HEK293 (cell line): ENCODE measurements at regions not wholly inside any gene's neighbourhood (a gene's known extent, or its start where the extent isn't known, plus 50 kb on each side); places are given as distances from the start of the nearest gene placed in this dataset.
A peak's percentile ranks its signal among the peaks of the same experiment; 100 is the strongest.

Experiments
- CTCF ChIA-PET: fragments of 350-600 bp; formaldehyde crosslinking; extraction: SDS; loops from one replicate; lab custom pipeline; 2021; ENCODE audit warnings: antibody characterized with exemption; lab: Yijun Ruan, JAX
- POLR2A ChIA-PET: fragments of 300-600 bp; formaldehyde crosslinking; extraction: SDS; loops from one replicate; lab custom pipeline; 2020; ENCODE audit warnings: antibody characterized with exemption, inconsistent platforms; lab: Yijun Ruan, JAX
- H3K27ac ChIP-seq: fragments of 200-500 bp; sonication (Bioruptor generic); 2 replicates; pipeline ENCODE4 v1.5.1; 2014; ENCODE audit warnings: low read depth, low read length, control low read depth, inconsistent platforms; ENCODE audit errors: extremely low read depth
- H3K36me3 ChIP-seq, 2 experiments: fragments of 200-500 bp in 1 of 2; sonication (Bioruptor generic) in 1 of 2; 1 replicate in 1 of 2; 2 replicates in 1 of 2; pipeline ENCODE4 v1.5.1; 2014 to 2017; ENCODE audit warnings: inconsistent platforms in 2 of 2, low read length in 2 of 2; ENCODE audit not compliant: control insufficient read depth in 2 of 2, insufficient read depth in 1 of 2
- H3K4me1 ChIP-seq: fragments of 200-500 bp; sonication (Bioruptor generic); 2 replicates; pipeline ENCODE4 v1.5.1; 2014; ENCODE audit warnings: mild to moderate bottlenecking, low read length, inconsistent platforms; ENCODE audit not compliant: control insufficient read depth, insufficient read depth
- H3K4me3 ChIP-seq: 2 replicates; pipeline ENCODE4 v1.5.1; 2011; ENCODE audit warnings: low read depth, mild to moderate bottlenecking, control low read depth, low read length, moderate library complexity
- H3K9me3 ChIP-seq: fragments of 200-500 bp; sonication (Bioruptor generic); 2 replicates; pipeline ENCODE4 v1.5.1; 2014; ENCODE audit warnings: low read depth, low read length, inconsistent platforms; ENCODE audit not compliant: control insufficient read depth, insufficient read depth
- HOXC10 ChIP-seq: sonication (generic); formaldehyde crosslinking; IDR thresholded peaks from 2 replicates; pipeline ENCODE4 v1.8.1; 2023; ENCODE audit warnings: mild to moderate bottlenecking, missing genetic modification reagents
- KLF8 ChIP-seq: fragments of 450-650 bp; formaldehyde crosslinking; IDR thresholded peaks from 2 replicates; pipeline ENCODE4 v1.5.1; 2016; ENCODE audit warnings: missing biosample characterization, missing genetic modification characterization
- PRDM6 ChIP-seq: fragments of 450-650 bp; formaldehyde crosslinking; IDR thresholded peaks from 2 replicates; pipeline ENCODE4 v1.5.1; 2017; ENCODE audit warnings: missing biosample characterization, missing genetic modification characterization
- SCRT1 ChIP-seq: fragments of 450-650 bp; formaldehyde crosslinking; IDR thresholded peaks from 2 replicates; pipeline ENCODE4 v1.5.1; 2016; ENCODE audit warnings: missing biosample characterization, missing genetic modification characterization, borderline replicate concordance
- SP3 ChIP-seq: fragments of 450-650 bp; formaldehyde crosslinking; IDR thresholded peaks from 2 replicates; pipeline ENCODE4 v1.5.1; 2016; ENCODE audit warnings: missing biosample characterization, missing genetic modification characterization
- ZBTB17 ChIP-seq: fragments of 450-650 bp; formaldehyde crosslinking; IDR thresholded peaks from 2 replicates; pipeline ENCODE4 v1.5.1; 2016; ENCODE audit warnings: missing biosample characterization, missing genetic modification characterization
- ZBTB20 ChIP-seq: fragments of 450-650 bp; formaldehyde crosslinking; IDR thresholded peaks from 2 replicates; pipeline ENCODE4 v1.5.1; 2016; ENCODE audit warnings: missing biosample characterization, missing genetic modification characterization
- ZFP3 ChIP-seq: fragments of 450-650 bp; formaldehyde crosslinking; IDR thresholded peaks from 2 replicates; pipeline ENCODE4 v1.5.1; 2016; ENCODE audit warnings: low read depth, missing biosample characterization, missing genetic modification characterization
- ZFP37 ChIP-seq: fragments of 450-650 bp; formaldehyde crosslinking; IDR thresholded peaks from 2 replicates; pipeline ENCODE4 v1.5.1; 2016; ENCODE audit warnings: missing biosample characterization, missing genetic modification characterization
- ZNF121 ChIP-seq: fragments of 450-650 bp; formaldehyde crosslinking; IDR thresholded peaks from 2 replicates; pipeline ENCODE4 v1.5.1; 2016; ENCODE audit warnings: missing biosample characterization, missing genetic modification characterization
- ZNF23 ChIP-seq: fragments of 450-650 bp; formaldehyde crosslinking; IDR thresholded peaks from 2 replicates; pipeline ENCODE4 v1.5.1; 2016; ENCODE audit warnings: missing biosample characterization, missing genetic modification characterization, borderline replicate concordance
- ZNF266 ChIP-seq: fragments of 450-650 bp; formaldehyde crosslinking; IDR thresholded peaks from 2 replicates; pipeline ENCODE4 v1.5.1; 2016; ENCODE audit warnings: missing biosample characterization, missing genetic modification characterization, low read depth
- ZNF398 ChIP-seq: fragments of 450-650 bp; formaldehyde crosslinking; IDR thresholded peaks from 2 replicates; pipeline ENCODE4 v1.5.1; 2017; ENCODE audit warnings: missing biosample characterization, missing genetic modification characterization
- ZNF529 ChIP-seq: fragments of 450-650 bp; formaldehyde crosslinking; IDR thresholded peaks from 2 replicates; pipeline ENCODE4 v1.5.1; 2017; ENCODE audit warnings: missing genetic modification characterization, missing biosample characterization; ENCODE audit not compliant: insufficient replicate concordance
- ZNF555 ChIP-seq: fragments of 450-650 bp; formaldehyde crosslinking; conservative IDR thresholded peaks from 2 replicates; pipeline ENCODE4 v1.5.1; 2017; ENCODE audit warnings: missing biosample characterization, mild to moderate bottlenecking, missing genetic modification characterization, inconsistent platforms
- ZNF610 ChIP-seq: fragments of 450-650 bp; formaldehyde crosslinking; IDR thresholded peaks from 2 replicates; pipeline ENCODE4 v1.5.1; 2016; ENCODE audit warnings: missing biosample characterization, missing genetic modification characterization, borderline replicate concordance
- ZNF658 ChIP-seq: fragments of 450-650 bp; formaldehyde crosslinking; IDR thresholded peaks from 2 replicates; pipeline ENCODE4; 2016; ENCODE audit warnings: missing biosample characterization, missing genetic modification characterization
- ZNF660 ChIP-seq: fragments of 450-650 bp; IDR thresholded peaks from 2 replicates; pipeline ENCODE4 v1.5.1; 2018; ENCODE audit warnings: missing biosample characterization, mild to moderate bottlenecking, missing genetic modification characterization
- ZNF664 ChIP-seq: fragments of 450-650 bp; formaldehyde crosslinking; IDR thresholded peaks from 2 replicates; pipeline ENCODE4 v1.5.1; 2016; ENCODE audit warnings: missing biosample characterization, missing genetic modification characterization
- ZNF776 ChIP-seq: fragments of 450-650 bp; formaldehyde crosslinking; IDR thresholded peaks from 2 replicates; pipeline ENCODE4 v1.5.0; 2017; ENCODE audit warnings: missing biosample characterization, missing genetic modification characterization, borderline replicate concordance
- ZNF837 ChIP-seq: fragments of 450-650 bp; formaldehyde crosslinking; IDR thresholded peaks from 2 replicates; pipeline ENCODE4 v1.5.1; 2016; ENCODE audit warnings: missing biosample characterization, missing genetic modification characterization
- ZNF843 ChIP-seq: fragments of 450-650 bp; formaldehyde crosslinking; IDR thresholded peaks from 2 replicates; pipeline ENCODE4 v1.5.1; 2016; ENCODE audit warnings: missing biosample characterization, missing genetic modification characterization
- TF ChIP-seq, protein P1 (sequence below): fragments of 450-650 bp; formaldehyde crosslinking; IDR thresholded peaks from 2 replicates; pipeline ENCODE4 v1.5.1; 2016; ENCODE audit warnings: missing biosample characterization, missing genetic modification characterization

DNA sequence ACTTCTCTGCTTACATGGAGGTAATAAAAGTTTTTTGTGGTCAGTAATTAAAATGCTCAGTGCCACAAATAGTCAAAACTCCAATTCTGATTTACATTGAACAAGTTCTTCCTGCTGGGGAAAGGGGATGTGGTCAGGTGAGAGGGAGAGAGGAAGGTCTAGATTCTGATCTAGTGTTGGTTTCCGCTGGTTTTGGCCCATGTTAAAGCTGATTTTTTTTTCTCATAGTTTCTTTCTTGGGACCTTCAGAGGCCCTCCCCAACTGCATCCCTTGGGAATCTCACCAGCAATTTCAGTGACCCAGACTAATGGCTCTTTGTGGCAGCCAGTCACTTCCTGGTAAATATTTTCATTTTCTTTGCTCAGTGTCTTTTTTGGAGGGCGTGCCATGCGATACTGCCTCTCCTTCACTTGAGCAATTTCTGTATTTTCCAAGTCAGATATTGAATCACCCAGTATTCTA, 332.7 kb downstream of the RAPGEF2 start:
- H3K27ac ChIP-seq, result no peak overlapping the region

GRCh38 chr4:159443975-159444374, 341.1 kb downstream of the RAPGEF2 start:
- H3K4me3 ChIP-seq, result no peak overlapping the region
- TF ChIP-seq HOXC10 (no peak), ZNF776 (no peak), ZNF529 (no peak), ZNF555 (tag by site-specific recombination) (no peak), ZNF398 (no peak), ZBTB20 (tag by site-specific recombination) (no peak), ZFP3 (tag by site-specific recombination) (no peak), ZNF266 (tag by site-specific recombination) (no peak), ZNF837 (no peak), ZNF843 (tag by site-specific recombination) (no peak), ZNF664 (no peak), SCRT1 (no peak), ZNF610 (tag by site-specific recombination) (no peak)
- TF ChIP-seq, all 188 proteins: peak for 0
- CTCF ChIA-PET, result no interaction called here
- H3K27ac ChIP-seq, result no peak overlapping the region
- POLR2A ChIA-PET, result no interaction called here
- H3K36me3 ChIP-seq, result no peaks in the 10 kb centered on the region
- H3K4me1 ChIP-seq, result 0 out of 2 replicates have a peak, but pooled peaks cover 3% of the 10 kb centered on the region
- H3K9me3 ChIP-seq, result no peaks in the 10 kb centered on the region

More for the DNA sequence above, 332.7 kb downstream of the RAPGEF2 start:
- ChIA-PET CTCF (no interaction called here), POLR2A (no interaction called here)
- 0 out of 2 replicates have a peak, but pooled peaks cover 4% of the 10 kb centered on the region for H3K4me1 ChIP-seq
- TF ChIP-seq ZNF23 (no peak), PRDM6 (tag by site-specific recombination) (0 out of 2 replicates have a peak, but pooled peaks have one; percentile 11)
- TF ChIP-seq, all 188 proteins: peak for 1
- Histone ChIP-seq H3K4me3 (no peak overlapping the region), H3K36me3 (no peaks in the 10 kb centered on the region), H3K9me3 (no peaks in the 10 kb centered on the region)

DNA sequence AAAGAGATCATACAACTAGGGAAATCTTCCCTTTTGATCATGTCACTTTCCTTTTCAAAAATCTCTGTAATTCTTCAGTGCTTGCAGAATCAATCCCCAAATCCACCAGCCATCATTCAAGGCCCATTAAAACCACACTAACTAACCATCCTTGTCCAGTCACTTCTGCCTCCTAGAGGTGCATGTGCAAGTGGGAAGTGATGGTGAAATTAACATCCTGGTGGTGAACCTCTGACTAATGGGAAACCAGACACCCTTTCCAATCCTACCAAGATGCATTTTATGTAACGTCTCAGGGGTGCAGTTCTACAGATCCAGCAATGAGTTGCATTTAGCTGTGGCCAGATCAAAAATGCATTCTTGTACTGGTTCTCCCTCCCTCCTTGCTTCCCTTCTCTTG, 341.8 kb downstream of the RAPGEF2 start:
- Histone ChIP-seq H3K9me3 (no peaks in the 10 kb centered on the region), H3K36me3 (no peaks in the 10 kb centered on the region), H3K4me1 (0 out of 2 replicates have a peak, but pooled peaks cover 3% of the 10 kb centered on the region), H3K4me3 (no peak overlapping the region), H3K27ac (no peak overlapping the region)
- ChIA-PET POLR2A (no interaction called here), CTCF (interaction anchor here (0.6 to 1.0 kb wide), 2 partner anchors 11 to 56 kb away, joined by 3 to 6 read pairs; no protein-coding TSS in a partner anchor)
- TF ChIP-seq ZBTB17 (tag by site-specific recombination) (no peak), ZFP37 (tag by site-specific recombination) (no peak), SCRT1 (no peak), SP3 (tag by site-specific recombination) (no peak), ZNF660 (no peak), ZNF121 (tag by site-specific recombination) (no peak), KLF8 (no peak), ZNF658 (tag by site-specific recombination) (no peak)
- TF ChIP-seq, protein P1, sequence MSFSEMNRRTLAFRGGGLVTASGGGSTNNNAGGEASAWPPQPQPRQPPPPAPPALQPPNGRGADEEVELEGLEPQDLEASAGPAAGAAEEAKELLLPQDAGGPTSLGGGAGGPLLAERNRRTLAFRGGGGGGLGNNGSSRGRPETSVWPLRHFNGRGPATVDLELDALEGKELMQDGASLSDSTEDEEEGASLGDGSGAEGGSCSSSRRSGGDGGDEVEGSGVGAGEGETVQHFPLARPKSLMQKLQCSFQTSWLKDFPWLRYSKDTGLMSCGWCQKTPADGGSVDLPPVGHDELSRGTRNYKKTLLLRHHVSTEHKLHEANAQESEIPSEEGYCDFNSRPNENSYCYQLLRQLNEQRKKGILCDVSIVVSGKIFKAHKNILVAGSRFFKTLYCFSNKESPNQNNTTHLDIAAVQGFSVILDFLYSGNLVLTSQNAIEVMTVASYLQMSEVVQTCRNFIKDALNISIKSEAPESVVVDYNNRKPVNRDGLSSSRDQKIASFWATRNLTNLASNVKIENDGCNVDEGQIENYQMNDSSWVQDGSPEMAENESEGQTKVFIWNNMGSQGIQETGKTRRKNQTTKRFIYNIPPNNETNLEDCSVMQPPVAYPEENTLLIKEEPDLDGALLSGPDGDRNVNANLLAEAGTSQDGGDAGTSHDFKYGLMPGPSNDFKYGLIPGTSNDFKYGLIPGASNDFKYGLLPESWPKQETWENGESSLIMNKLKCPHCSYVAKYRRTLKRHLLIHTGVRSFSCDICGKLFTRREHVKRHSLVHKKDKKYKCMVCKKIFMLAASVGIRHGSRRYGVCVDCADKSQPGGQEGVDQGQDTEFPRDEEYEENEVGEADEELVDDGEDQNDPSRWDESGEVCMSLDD, result no peak
